Thymus (tissue), 11 donors: ENCODE measurements at regions not wholly inside any gene's neighbourhood (a gene's known extent, or its start where the extent isn't known, plus 50 kb on each side); places are given as distances from the start of the nearest gene placed in this dataset.

Experiments used
- DNase-seq, 9 donors: peaks; one replicate each; pipeline ENCODE4 v3.0.0-alpha.2; 2013; ENCODE audit warnings: low spot score in 9 of 9, low read depth in 6 of 9, missing footprints in 1 of 9
- H3K27ac ChIP-seq, 2 donors: one replicate each; pipeline ENCODE4 v1.5.1; 2013; ENCODE audit warnings: control low read depth in 1 of 2, low read depth in 1 of 2, low read length in 1 of 2, mild to moderate bottlenecking in 1 of 2, moderate library complexity in 1 of 2
- H3K27me3 ChIP-seq, 2 donors: one replicate each; pipeline ENCODE4 v1.5.1; 2013; ENCODE audit warnings: low read length in 1 of 2; ENCODE audit not compliant: control insufficient read depth in 2 of 2, insufficient read depth in 1 of 2
- H3K36me3 ChIP-seq, 2 donors: one replicate each; pipeline ENCODE4 v1.5.1; 2013; ENCODE audit warnings: low read length in 1 of 2, mild to moderate bottlenecking in 1 of 2, moderate library complexity in 1 of 2; ENCODE audit not compliant: control insufficient read depth in 2 of 2, insufficient read depth in 2 of 2
- H3K4me1 ChIP-seq, 2 donors: one replicate each; pipeline ENCODE4 v1.5.1; 2013; ENCODE audit warnings: low read length in 2 of 2; ENCODE audit not compliant: control insufficient read depth in 2 of 2, insufficient read depth in 2 of 2
- H3K4me3 ChIP-seq, 2 donors: one replicate each; pipeline ENCODE4 v1.5.1; 2013; ENCODE audit warnings: low read length in 2 of 2, control low read depth in 1 of 2, mild to moderate bottlenecking in 1 of 2
- H3K9me3 ChIP-seq, 2 donors: one replicate each; pipeline ENCODE4 v1.5.1; 2013; ENCODE audit warnings: low read length in 1 of 2, mild to moderate bottlenecking in 1 of 2; ENCODE audit not compliant: control insufficient read depth in 2 of 2, insufficient read depth in 1 of 2
- WGBS: extraction: QIAGEN DNeasy Blood & Tissue Kit; methylation state at CpG from one replicate; pipeline ENCODE4 v1.1.7; 2013; 5-methylcytosine and 5-hydroxymethylcytosine counted together
- donor health status: healthy.

- no peak for DNase-seq
- H3K4me3 ChIP-seq, result no peak overlapping the region
- no peaks in the 10 kb centered on the region for H3K27me3 ChIP-seq
- no peak overlapping the region for H3K27ac ChIP-seq
- no peaks in the 10 kb centered on the region for H3K9me3 ChIP-seq
- WGBS, result 84% methylated on average over 1 of the region's 1 CpG
- H3K36me3 ChIP-seq, result no peaks in the 10 kb centered on the region
- H3K4me1 ChIP-seq, result no peaks in the 10 kb centered on the region
These were observed 652.1 kb upstream of the CHORDC1 start for GRCh38 chr11:90874986-90875385.

- DNase-seq, result no peak
- no peaks in the 10 kb centered on the region for H3K9me3 ChIP-seq
- H3K36me3 ChIP-seq, result no peaks in the 10 kb centered on the region
- no peaks in the 10 kb centered on the region for H3K4me1 ChIP-seq
- H3K27me3 ChIP-seq, result no peaks in the 10 kb centered on the region
- H3K4me3 ChIP-seq, result no peak overlapping the region
- H3K27ac ChIP-seq, result no peak overlapping the region
These were observed 651.4 kb upstream of the CHORDC1 start for GRCh38 chr11:90874281-90874680.

GRCh38 chr11:90867416-90867815 lies 644.6 kb upstream of the CHORDC1 start:
- no peaks in the 10 kb centered on the region for H3K27me3 ChIP-seq
- H3K36me3 ChIP-seq, result no peaks in the 10 kb centered on the region
- DNase-seq, result no peak
- no peaks in the 10 kb centered on the region for H3K4me1 ChIP-seq
- no peak overlapping the region for H3K27ac ChIP-seq
- H3K9me3 ChIP-seq, result no peaks in the 10 kb centered on the region
- no peak overlapping the region for H3K4me3 ChIP-seq

GRCh38 chr11:90856790-90857189 lies 633.9 kb upstream of the CHORDC1 start:
- Histone ChIP-seq H3K27ac (no peak overlapping the region), H3K27me3 (no peaks in the 10 kb centered on the region), H3K4me1 (no peaks in the 10 kb centered on the region), H3K36me3 (no peaks in the 10 kb centered on the region), H3K9me3 (no peaks in the 10 kb centered on the region), H3K4me3 (no peak overlapping the region)
- no peak for DNase-seq
- 89% methylated on average over 1 of the region's 1 CpG for WGBS

GRCh38 chr11:90855531-90855930 lies 632.7 kb upstream of the CHORDC1 start:
- Histone ChIP-seq H3K36me3 (no peaks in the 10 kb centered on the region), H3K27me3 (no peaks in the 10 kb centered on the region), H3K4me3 (no peak overlapping the region), H3K9me3 (no peaks in the 10 kb centered on the region), H3K27ac (no peak overlapping the region), H3K4me1 (no peaks in the 10 kb centered on the region)
- WGBS, result 96% methylated on average over 4 of the region's 4 CpGs
- no peak for DNase-seq

GRCh38 chr11:90851196-90851595 lies 628.3 kb upstream of the CHORDC1 start:
- no peaks in the 10 kb centered on the region for H3K27me3 ChIP-seq
- no peaks in the 10 kb centered on the region for H3K4me1 ChIP-seq
- H3K27ac ChIP-seq, result no peak overlapping the region
- no peak overlapping the region for H3K4me3 ChIP-seq
- no peaks in the 10 kb centered on the region for H3K9me3 ChIP-seq
- no peaks in the 10 kb centered on the region for H3K36me3 ChIP-seq
- no peak for DNase-seq

- WGBS, result 97% methylated on average over 4 of the region's 4 CpGs
- H3K27me3 ChIP-seq, result no peaks in the 10 kb centered on the region
These were observed 626.5 kb upstream of the CHORDC1 start for GRCh38 chr11:90849312-90849711.

GRCh38 chr11:90847268-90847886 lies 624.5 kb upstream of the CHORDC1 start:
- H3K4me1 ChIP-seq, result no peaks in the 10 kb centered on the region
- H3K4me3 ChIP-seq, result no peak overlapping the region
- no peaks in the 10 kb centered on the region for H3K36me3 ChIP-seq
- no peak overlapping the region for H3K27ac ChIP-seq
- 93% methylated on average over 1 of the region's 1 CpG for WGBS
- no peaks in the 10 kb centered on the region for H3K27me3 ChIP-seq
- H3K9me3 ChIP-seq, result no peaks in the 10 kb centered on the region
- no peak for DNase-seq

More at GRCh38 chr11:90849312-90849711, 626.5 kb upstream of the CHORDC1 start:
- no peak for DNase-seq
- Histone ChIP-seq H3K4me3 (no peak overlapping the region), H3K4me1 (no peaks in the 10 kb centered on the region), H3K27ac (no peak overlapping the region), H3K9me3 (no peaks in the 10 kb centered on the region), H3K36me3 (no peaks in the 10 kb centered on the region)

- no peak for DNase-seq
- Histone ChIP-seq H3K4me1 (no peaks in the 10 kb centered on the region), H3K27me3 (no peaks in the 10 kb centered on the region), H3K27ac (no peak overlapping the region), H3K4me3 (no peak overlapping the region), H3K9me3 (no peaks in the 10 kb centered on the region), H3K36me3 (no peaks in the 10 kb centered on the region)
- WGBS, result 87% methylated on average over 3 of the region's 3 CpGs
These were observed 623.8 kb upstream of the CHORDC1 start for GRCh38 chr11:90846628-90847027.

- no peak for DNase-seq
- Histone ChIP-seq H3K27me3 (no peaks in the 10 kb centered on the region), H3K9me3 (no peaks in the 10 kb centered on the region), H3K36me3 (no peaks in the 10 kb centered on the region), H3K4me1 (no peaks in the 10 kb centered on the region), H3K27ac (no peak overlapping the region), H3K4me3 (no peak overlapping the region)
- WGBS, result 93% methylated on average over 2 of the region's 2 CpGs
These were observed 623.0 kb upstream of the CHORDC1 start for GRCh38 chr11:90845799-90846198.
